ENCODE measurements at regions not wholly inside any gene's neighbourhood (a gene's known extent, or its start where the extent isn't known, plus 50 kb on each side); places are given as distances from the start of the nearest gene placed in this dataset.

DNA sequence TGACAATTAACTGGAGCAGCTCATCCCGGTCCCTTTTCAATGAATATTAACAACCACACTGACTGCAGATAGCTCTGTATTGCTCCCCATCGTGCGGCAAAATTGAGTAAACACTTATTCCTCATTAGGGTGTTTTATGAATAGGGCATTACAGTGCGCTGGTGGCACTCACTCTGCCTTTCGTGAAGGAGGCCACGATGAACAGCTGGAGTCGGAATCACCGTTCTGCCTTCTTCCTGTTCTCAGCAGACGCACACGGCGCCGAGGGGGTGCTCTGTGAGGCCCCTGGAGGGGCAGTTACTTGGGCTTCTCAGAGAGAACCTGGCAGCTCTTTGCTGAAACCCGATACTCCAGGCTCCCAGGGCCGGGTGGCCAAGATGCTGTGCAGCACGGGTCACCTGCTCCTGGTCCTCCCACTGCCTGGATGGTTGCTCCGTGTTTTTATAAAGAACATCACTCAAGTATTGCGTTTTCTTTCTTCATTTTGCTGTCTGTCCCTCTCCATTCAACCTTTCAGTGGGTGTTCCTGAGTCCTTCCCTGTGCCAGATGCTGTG is 241.9 kb downstream of the GLRX3 start:
- H3K79me2 ChIP-seq (ENCODE audit: low read length): no peaks in the 10 kb centered on the region
- no peaks in the 10 kb centered on the region for H3K4me1 ChIP-seq (ENCODE audit: low read length)
- no peaks in the 10 kb centered on the region for H3K9me3 ChIP-seq (ENCODE audit: insufficient read depth, low read length)
- no peak overlapping the region for H2AFZ ChIP-seq (ENCODE audit: low read depth, low read length)
- no peak overlapping the region for H3K4me3 ChIP-seq (ENCODE audit: low read length)
- H3K27me3 ChIP-seq (ENCODE audit: low read depth, low read length): no peaks in the 10 kb centered on the region
- TF ChIP-seq, protein P1, sequence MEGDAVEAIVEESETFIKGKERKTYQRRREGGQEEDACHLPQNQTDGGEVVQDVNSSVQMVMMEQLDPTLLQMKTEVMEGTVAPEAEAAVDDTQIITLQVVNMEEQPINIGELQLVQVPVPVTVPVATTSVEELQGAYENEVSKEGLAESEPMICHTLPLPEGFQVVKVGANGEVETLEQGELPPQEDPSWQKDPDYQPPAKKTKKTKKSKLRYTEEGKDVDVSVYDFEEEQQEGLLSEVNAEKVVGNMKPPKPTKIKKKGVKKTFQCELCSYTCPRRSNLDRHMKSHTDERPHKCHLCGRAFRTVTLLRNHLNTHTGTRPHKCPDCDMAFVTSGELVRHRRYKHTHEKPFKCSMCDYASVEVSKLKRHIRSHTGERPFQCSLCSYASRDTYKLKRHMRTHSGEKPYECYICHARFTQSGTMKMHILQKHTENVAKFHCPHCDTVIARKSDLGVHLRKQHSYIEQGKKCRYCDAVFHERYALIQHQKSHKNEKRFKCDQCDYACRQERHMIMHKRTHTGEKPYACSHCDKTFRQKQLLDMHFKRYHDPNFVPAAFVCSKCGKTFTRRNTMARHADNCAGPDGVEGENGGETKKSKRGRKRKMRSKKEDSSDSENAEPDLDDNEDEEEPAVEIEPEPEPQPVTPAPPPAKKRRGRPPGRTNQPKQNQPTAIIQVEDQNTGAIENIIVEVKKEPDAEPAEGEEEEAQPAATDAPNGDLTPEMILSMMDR (IDR thresholded peaks at IDR 0.05; ENCODE audit: low read depth, low read length): no peak
- TF ChIP-seq EZH2phosphoT487 (IDR thresholded peaks at IDR 0.05; ENCODE audit: low read depth): no peak
- H4K20me1 ChIP-seq (ENCODE audit: insufficient read depth, low read length): no peaks in the 10 kb centered on the region
- no peak overlapping the region for H3K9ac ChIP-seq (ENCODE audit: low read length)
- no peak overlapping the region for H3K27ac ChIP-seq (ENCODE audit: low read length)
- no peak overlapping the region for H3K4me2 ChIP-seq (ENCODE audit: low read length)
- no peaks in the 10 kb centered on the region for H3K36me3 ChIP-seq (replicated peaks; ENCODE audit: low read depth, low read length)

DNA sequence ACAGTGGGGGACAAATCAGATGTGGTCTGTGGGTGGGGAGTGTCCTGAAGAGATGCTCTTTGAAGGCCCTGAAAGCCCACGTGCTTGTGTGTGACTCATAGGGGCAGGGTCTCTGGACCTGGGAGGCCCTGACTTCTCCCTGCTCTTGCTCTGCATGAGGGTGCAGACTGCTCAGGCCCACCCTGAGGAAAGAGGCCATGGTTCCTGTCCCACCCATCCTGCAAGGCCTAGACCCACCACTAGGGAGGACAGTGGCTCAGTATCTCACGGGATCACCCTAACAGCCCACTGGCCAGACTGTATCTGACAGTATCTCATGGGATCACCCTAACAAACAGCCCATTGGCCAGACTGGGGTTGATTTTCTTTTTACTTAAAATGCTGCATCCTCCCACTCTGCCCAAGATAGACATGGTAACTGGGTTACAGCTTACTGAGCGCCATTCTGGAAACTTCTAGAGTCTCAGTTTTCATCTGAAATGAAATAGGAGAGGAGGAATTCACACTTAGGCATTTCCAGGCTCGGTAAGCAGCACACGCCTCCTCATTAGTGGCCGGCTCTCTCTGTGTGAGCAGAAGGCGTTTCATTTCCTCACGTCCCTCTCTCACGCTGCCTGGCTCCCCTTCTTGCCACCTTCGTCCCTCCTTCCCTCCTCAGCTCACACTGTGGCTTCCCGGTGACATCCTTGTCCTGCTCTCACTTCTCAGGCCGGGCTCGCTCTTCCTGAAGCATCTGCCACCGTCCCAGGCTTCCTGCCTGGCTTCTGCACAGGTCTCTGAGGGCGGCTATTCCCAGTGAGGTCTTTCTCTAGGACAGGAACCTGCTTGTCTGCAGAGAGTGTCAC is 242.6 kb downstream of the GLRX3 start:
- H3K27ac ChIP-seq (ENCODE audit: low read length): no peak overlapping the region
- H2AFZ ChIP-seq (ENCODE audit: low read depth, low read length): no peak overlapping the region
- no peaks in the 10 kb centered on the region for H3K9me3 ChIP-seq (ENCODE audit: insufficient read depth, low read length)
- H3K4me3 ChIP-seq (ENCODE audit: low read length): no peak overlapping the region
- no peaks in the 10 kb centered on the region for H3K79me2 ChIP-seq (ENCODE audit: low read length)
- no peaks in the 10 kb centered on the region for H3K27me3 ChIP-seq (ENCODE audit: low read depth, low read length)
- no peak overlapping the region for H3K9ac ChIP-seq (ENCODE audit: low read length)
- H4K20me1 ChIP-seq (ENCODE audit: insufficient read depth, low read length): no peaks in the 10 kb centered on the region
- H3K36me3 ChIP-seq (replicated peaks; ENCODE audit: low read depth, low read length): no peaks in the 10 kb centered on the region
- no peak for TF ChIP-seq EZH2phosphoT487 (IDR thresholded peaks at IDR 0.05; ENCODE audit: low read depth)
- TF ChIP-seq, protein P1 (IDR thresholded peaks at IDR 0.05; ENCODE audit: low read depth, low read length): no peak
- H3K4me2 ChIP-seq (ENCODE audit: low read length): no peak overlapping the region
- H3K4me1 ChIP-seq (ENCODE audit: low read length): no peaks in the 10 kb centered on the region

DNA sequence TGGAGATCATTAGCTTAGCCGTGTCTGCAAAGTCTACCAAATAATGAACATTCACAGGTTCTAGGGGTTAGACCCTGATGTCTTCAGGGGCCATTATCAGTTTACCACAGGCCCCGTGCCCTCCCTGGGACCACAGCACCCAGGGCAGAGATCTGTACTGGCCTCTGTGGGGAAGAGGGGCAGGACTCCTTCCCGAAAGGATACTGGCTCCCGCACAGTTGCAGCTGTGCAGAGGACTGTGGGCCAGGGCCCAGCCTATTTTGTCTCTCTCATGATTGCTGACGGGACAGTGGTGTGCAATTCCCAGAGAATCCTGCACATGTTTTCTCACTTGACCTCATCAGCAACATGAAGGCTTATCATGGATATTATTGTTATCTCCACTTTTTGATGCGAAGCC is 243.9 kb downstream of the GLRX3 start:
- Histone ChIP-seq H3K4me1 (ENCODE audit: low read length) (no peaks in the 10 kb centered on the region), H3K9ac (ENCODE audit: low read length) (no peak overlapping the region), H3K27me3 (ENCODE audit: low read depth, low read length) (no peaks in the 10 kb centered on the region), H3K4me2 (ENCODE audit: low read length) (no peak overlapping the region), H3K4me3 (ENCODE audit: low read length) (no peak overlapping the region), H4K20me1 (ENCODE audit: insufficient read depth, low read length) (no peaks in the 10 kb centered on the region), H3K79me2 (ENCODE audit: low read length) (no peaks in the 10 kb centered on the region), H3K36me3 (replicated peaks; ENCODE audit: low read depth, low read length) (no peaks in the 10 kb centered on the region), H3K9me3 (ENCODE audit: insufficient read depth, low read length) (no peaks in the 10 kb centered on the region), H3K27ac (ENCODE audit: low read length) (no peak overlapping the region), H2AFZ (ENCODE audit: low read depth, low read length) (no peak overlapping the region)
- TF ChIP-seq, protein P1 (IDR thresholded peaks at IDR 0.05; ENCODE audit: low read depth, low read length): no peak
- no peak for TF ChIP-seq EZH2phosphoT487 (IDR thresholded peaks at IDR 0.05; ENCODE audit: low read depth)

DNA sequence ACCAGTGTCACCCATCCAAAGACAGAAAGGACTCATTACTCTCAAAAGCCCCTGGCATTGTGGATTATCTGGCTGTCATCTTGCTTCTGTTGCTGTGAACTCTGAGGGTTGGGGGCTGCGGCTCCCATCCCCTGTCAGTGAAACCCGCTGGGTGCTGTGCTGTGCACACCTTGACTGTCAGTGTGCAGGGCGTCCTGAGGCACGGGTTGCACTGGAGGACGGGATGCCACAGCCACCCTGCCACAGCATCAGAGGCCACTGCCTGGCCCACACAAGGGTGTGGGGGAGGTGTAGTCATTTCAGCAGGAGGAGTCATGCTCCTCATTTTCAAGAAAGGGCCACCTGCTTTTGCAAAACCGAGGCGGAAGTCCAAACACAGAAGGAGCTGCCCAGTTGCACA is 245.8 kb downstream of the GLRX3 start:
- Histone ChIP-seq H3K9ac (ENCODE audit: low read length) (no peak overlapping the region), H3K36me3 (replicated peaks; ENCODE audit: low read depth, low read length) (no peaks in the 10 kb centered on the region)

More for the DNA sequence above, 245.8 kb downstream of the GLRX3 start:
- H3K79me2 ChIP-seq (ENCODE audit: low read length): no peaks in the 10 kb centered on the region
- H4K20me1 ChIP-seq (ENCODE audit: insufficient read depth, low read length): no peaks in the 10 kb centered on the region
- no peak overlapping the region for H3K27ac ChIP-seq (ENCODE audit: low read length)
- H3K4me2 ChIP-seq (ENCODE audit: low read length): no peak overlapping the region
- H3K9me3 ChIP-seq (ENCODE audit: insufficient read depth, low read length): no peaks in the 10 kb centered on the region
- no peaks in the 10 kb centered on the region for H3K27me3 ChIP-seq (ENCODE audit: low read depth, low read length)
- no peak overlapping the region for H3K4me3 ChIP-seq (ENCODE audit: low read length)
- TF ChIP-seq, protein P1 (IDR thresholded peaks at IDR 0.05; ENCODE audit: low read depth, low read length): no peak
- no peak for TF ChIP-seq EZH2phosphoT487 (IDR thresholded peaks at IDR 0.05; ENCODE audit: low read depth)
- H2AFZ ChIP-seq (ENCODE audit: low read depth, low read length): no peak overlapping the region
- H3K4me1 ChIP-seq (ENCODE audit: low read length): no peaks in the 10 kb centered on the region

All from OCI-LY3 (cell line).